NCI-H1092 (cell line): ENCODE measurements at regions not wholly inside any gene's neighbourhood (a gene's known extent, or its start where the extent isn't known, plus 50 kb on each side); places are given as distances from the start of the nearest gene placed in this dataset.
"Not testable (repeated sequence)": the region's sequence is repeated elsewhere in the genome, so short reads cannot be mapped to it uniquely, and the experiment has no call there.

Experiments used
- DNase-seq: peaks from one replicate; lab custom pipeline; 2025; lab: John Stamatoyannopoulos, UW

DNA sequence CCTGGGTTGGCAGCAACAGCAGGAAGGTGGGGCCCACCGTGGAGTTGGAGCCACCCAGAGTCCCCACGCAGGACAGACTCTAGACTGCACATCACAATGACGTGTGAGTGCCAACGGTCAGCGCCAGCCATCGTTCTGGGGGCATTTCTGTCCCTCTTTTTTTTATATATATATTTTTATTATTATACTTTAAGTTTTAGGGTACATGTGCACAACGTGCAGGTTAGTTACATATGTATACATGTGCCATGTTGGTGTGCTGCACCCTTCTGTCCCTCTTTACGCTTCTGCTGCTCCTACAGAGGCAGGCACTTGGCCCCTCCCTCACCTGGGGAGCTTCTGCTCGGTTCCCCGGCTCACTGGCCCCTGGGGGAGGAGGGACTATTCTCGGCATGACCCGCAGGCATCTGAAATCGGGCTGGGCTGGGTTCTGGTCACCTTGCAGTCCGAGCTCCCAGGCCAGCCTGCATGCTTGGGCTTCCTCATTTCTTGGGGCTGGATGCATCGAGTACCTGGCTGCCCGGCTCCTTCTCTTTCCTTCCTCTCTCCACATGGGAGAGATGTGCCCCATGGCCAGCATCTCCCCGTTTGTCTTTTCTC is 787.4 kb downstream of the TBC1D22A start:
- DNase-seq, result no peak

DNA sequence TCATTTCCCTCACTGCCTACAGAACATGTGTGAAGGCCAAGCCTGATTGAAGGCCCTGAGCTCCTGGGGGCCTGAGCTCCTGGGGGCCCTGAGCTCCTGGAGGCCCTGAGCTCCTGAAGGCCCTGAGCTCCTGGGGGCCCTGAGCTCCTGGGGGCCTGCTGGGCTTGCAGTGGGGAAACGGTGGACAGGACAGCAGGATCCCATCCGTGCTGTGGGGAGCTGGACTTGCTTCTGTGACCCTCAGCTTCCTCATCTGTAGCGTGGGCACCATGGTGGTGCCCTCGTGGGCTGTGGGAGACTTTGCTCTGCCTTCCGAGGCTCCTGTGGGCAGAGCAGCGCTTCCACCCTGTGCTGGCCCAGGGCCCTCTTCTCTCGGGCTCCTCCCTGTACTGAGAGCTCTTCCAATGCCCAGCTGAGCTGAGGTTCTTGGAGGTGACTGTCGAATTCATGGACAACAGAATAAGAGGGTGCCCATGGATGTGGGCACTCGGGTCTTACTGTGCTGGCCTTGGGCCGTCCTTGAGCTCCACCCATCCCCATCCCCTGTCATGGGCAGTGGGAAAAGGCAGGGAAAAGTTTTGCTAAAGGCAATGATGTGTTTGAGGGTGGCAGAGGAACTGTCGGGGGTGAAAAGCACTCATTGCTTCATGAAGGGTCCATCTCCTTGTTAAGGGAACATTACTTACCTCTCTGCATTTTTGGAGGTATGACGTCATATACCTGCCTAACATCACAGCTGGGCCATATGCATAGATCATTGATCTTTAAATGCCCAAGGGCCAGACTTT is 786.7 kb downstream of the TBC1D22A start:
- DNase-seq, result no peak

DNA sequence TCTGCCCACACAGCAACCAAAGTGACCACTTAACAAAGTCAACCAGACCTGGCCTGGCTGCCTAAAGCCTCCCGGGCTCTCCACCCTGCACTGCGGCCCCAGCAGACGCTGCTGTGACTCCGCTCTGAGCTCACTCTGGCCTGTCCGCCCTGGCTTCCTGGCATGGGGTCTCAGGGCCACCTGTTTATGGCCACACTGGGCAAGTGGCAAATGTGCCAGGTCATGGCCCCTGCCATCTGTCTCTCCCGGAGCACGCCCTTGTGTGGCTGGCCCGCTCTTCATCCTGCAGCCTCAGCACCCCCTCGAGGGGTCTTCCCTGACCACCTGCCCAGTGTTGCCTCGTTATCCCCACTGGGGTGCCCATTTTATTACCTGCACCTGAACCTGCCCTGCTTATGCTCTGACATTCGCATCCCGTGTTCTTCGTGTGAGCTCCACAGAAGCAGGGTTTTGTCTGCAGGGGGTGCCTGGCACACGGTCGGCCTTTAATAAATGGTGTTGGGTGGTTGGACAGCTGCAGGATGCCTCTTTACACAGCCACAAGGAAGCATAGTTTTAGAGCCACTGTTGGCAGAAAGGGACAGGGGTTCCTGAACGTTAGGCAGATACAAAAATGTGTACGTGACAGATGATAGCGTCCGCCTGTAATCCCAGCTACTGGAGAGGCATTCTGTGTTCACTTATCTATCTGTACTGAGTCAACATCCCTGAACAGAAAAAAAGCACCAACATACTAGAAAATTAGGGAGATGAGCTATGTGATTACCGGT is 785.6 kb downstream of the TBC1D22A start:
- no peak for DNase-seq

DNA sequence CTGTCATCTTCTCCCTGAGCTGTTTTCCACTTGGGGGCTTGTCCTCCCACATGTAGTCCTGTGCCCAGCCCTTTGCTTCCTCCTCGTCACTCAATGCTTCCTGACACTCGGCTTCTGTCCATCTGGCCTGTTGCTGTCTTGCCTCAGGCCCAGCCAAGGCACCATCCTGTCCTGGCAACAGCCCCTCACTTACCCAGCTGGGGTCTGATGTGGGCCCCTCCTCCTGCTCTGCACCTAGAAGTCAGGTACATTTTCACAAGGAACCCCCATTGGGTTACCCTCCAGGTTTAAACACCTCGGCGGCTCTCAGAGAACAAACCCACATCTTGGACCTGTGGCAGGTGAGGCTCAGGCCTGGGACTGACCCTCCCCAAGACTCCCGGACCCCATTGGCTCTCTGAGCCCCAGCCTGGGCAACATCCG is 784.8 kb downstream of the TBC1D22A start:
- no peak for DNase-seq

DNA sequence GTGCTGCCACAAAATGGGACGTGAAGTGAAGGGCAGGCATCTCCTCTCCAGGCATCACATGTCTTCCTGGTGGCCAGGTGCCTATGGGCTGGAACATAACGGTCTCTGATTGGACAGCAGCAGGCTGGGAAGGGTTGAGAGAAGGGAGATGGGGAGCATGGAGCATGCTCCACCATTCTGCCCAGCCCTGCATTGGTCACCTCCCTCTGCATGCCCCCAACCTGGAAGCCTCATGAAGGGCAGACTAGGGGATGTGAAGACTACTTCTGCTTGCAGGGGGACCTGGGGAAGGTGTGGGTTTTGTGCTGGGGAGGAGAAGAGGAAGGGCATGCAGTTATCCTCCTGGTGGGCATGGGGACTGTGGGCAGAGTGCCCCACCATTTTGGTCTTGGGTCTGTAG is 782.2 kb downstream of the TBC1D22A start:
- no peak for DNase-seq

DNA sequence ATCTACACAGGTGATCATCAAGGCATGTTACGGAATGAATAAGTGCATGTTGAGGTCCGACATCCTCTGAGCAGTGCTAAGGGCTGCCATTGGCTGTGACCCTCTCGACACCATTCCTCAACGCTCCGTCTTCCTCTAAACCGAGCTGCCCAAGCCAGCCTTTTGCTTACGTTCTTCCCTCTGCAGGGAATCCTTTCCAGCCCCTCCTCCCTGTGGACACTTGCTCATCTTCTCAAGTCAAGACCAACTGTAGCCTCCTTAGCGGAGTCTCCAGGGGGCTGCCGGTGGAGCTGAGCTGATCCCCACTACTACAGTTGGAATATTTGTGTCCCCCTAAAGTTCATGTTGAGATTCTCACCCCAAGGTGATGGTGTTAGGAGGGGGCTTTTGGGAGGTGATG is 781.0 kb downstream of the TBC1D22A start:
- no peak for DNase-seq

DNA sequence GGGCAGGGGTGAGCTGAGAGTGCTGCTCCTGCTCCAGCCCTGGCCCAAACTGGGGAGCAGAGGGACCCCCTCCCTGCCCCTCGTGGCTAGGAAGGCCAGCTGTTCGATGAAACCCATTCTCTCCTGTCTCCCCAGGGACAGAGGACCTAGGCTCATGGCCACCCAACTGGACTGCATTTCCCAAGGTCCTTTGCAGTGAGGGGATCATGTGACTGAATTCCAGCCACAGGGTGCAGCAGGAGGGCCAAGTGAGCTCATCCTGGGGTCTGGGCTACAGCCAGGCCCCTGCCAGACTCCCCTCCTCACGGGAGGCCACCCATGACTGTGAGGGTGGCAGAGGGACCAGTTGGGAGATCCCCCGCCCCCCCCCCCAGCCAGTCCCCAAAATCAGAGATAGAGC is 777.6 kb downstream of the TBC1D22A start:
- DNase-seq, result no peak

DNA sequence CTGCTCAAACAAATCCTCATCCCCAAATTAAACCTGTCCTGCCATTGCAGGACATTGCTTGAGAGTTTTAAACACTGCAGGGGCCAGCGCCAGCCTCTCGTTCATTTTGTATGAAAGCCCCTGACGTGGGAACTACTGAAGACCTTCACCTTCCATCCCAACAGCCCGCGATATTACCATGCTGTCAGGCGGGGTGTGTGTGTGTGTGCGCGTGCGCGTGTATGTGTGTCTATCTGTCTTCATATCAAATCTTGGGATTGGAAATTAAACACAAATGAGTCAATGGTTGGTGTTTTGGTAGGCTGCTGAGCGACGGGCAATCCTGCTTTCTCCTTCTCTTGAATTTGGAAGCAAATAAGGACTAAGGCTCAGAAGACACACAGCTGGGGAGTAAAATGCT is 776.9 kb downstream of the TBC1D22A start:
- DNase-seq, result no peak

DNA sequence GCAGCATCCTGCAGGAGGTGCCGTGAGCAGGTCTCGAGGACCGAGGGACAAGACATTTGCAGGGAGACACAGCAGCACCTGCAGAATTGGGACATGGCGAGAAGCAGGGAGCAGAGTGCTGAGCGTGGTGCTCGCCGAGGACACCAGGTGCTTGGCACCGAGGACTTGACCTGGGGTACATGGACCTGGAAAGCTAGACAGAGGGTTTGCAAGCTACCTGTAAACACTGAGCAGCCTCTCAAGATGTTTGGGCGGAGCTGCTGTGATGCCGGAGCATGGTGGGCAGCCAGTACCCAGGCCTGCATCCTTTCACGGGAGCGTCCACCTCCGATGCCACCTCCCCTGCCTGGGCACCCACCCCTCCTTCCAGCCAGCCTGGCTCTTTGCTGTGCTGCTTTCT is 773.2 kb downstream of the TBC1D22A start:
- no peak for DNase-seq

DNA sequence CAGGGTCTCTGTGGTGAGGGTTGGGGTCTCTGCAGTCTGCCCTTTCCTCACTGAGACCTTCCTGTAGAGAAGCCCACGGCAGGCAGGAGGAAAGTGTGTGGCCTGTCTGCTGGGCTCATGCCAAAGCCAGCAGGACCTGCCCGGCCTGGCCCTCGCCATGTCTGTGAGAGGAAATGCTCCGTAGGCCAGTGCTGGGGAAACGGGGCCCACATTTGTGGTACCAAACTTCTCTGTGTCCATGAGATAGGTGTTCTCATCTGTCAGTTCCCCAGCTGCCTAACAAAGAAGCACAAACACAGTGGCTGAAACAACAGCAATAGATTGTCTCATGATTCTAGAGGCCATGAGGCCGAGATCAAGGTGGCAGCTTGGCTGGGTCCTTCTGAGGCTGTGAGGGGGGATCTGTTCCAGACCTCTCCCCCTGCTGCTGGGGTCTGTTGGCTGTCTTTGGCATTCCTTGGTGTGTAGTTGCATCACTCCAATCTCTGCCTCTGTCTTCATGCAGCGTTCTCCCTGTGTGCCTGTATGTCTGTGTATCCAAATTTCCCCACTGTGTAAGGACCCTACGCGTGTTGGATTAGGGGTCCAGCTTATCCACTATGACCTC is 772.5 kb downstream of the TBC1D22A start:
- DNase-seq, result no peak

DNA sequence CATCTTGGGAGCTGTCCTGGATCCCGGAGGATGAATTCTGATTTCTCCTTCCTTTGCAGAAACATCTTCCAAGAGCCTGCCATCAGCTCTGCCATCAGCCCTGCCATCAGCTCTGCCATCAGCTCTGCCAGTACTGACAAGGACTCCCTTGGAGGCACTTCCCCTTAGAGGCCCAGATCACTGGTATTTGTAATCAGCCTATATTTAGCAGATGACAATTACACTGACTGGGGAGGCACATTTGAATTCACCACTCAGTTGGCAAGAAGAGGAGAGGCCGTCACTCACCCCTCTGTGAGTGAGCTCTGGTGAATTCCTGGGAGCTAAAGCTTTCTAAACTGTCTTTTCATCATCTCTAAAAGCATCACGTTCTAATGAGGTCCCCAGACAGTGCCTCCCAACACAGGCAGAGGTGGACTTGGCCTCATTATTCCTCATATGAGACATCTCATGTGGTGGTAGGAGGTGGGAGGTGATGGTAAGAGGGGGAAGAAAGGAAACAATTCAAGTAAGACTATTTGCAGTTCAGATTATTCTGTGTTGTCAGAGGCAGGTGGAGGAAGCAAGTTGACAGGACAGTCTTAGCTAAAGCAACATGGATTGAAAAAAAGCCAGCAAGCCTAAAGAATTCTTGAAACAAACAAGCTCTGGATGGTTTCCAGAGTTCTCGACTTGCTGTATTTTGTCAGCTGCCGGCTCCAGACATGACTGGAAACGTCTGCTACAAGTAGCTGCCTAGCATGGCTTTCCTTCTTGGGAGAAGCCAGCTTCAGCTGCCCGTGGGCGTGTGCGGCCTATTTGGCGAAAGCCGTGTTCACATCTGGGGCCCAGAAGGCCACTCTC is 771.7 kb downstream of the TBC1D22A start:
- DNase-seq, result no peak

DNA sequence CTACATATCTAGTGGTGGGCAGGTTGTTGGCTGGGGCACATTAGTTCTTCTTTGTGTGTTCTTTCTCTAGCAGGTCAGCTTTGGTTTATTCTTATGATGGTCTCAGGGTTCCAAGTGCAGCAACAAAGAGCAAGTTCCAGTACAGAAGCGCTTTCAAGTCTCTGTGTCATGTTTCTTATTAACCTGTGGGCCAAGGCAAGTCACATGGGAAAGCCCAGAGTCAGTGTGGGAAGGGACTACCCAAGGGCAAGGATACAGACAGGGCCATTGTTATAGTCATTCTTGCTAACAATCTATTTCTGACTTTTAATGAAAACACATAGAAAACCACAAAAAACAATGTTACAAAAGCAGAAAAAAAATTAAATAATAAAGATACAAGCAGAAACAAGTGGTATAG is 754.6 kb downstream of the TBC1D22A start:
- no peak for DNase-seq

DNA sequence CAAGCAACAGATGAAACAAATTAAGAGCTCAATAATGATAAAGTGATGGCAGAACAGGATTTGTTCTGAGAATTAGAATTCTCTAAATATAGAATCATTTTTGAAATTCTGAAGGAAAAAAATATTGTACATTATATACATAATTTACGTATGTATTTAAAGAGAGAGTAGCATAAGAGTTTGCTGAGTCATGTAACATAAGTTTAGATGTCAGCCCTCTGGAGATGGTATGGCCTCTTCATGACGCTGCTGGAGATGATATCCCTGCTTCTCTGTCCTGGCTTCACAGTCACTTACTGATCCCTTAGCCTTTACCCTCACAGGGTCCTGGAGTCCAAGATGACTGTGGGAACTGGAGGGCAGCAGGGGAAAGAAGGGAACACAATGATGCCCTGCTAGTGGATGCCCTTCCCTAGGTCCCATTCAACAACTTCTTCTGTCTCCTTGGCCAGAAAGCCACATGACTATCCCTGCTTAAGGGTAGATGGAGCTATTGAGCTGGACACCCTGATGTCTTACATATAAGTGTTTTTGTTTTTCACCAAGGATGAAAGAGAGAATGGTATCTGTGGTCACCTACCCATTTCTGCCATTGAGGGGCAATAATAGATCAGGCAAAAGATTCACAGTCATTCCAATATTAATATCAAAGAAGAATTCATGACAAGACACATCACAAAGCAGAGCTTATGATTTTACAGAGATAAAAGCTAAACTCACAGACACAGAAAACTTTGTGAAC is 753.1 kb downstream of the TBC1D22A start:
- DNase-seq, result no peak

DNA sequence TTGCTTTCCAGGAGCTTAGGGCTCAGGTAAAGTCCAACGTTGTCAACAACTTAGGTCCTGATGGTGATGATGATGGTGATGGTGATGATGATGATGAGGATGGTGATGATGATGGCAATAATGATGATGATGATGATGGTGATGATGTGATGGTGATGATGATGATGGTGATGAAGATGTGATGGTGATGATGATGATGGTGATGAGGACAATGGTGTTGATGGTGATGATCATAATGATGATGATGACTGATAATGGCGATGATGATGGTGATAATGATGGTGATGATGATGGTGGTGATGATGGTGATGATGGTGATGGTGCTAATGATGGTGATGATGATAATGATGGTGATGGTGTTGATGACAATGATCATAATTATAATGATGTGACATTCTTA is 750.2 kb downstream of the TBC1D22A start:
- no peak for DNase-seq

DNA sequence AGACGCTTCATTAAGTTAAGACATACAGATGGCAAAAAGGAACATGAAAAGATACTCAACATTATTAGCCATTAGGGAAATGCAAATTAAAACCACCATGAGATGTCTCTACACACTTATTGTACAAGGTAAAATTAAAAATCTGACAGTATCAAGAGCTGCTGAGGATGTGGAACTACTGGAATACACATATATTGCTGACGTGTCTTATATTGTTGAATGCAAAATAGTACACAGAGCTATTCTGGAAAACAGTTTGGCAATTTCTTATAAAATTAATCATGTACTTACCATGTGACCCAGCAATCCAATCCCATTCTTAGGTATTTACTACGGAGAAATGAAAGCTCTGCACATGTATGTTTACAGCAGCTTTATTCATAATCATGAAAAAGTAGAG is 742.5 kb downstream of the TBC1D22A start:
- DNase-seq, result no peak

DNA sequence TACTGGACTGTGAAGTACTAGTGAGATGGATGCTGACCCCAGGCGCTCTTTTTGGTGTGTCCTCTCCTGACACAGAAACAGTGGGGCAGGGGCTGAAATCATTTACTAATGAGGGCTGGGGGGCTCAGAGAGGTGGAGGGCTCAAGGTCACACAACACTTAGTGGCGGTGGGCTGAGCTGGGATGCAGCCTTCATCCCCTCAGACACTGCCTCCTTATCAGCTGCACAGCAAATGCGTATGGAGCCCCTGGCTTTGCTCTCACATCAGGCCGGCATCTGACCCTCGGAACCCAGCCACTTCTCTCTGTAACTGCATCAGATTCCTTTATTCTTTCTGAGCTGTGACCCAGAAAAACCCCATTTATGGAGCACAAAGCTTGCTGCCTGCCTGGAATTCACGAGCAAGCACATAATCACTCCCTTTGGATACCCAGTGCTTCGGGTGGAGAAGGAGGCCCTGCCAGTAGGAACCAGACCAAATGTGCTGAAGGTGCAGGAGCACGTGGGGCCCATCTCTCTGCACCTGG is 736.6 kb downstream of the TBC1D22A start:
- DNase-seq, result no peak

DNA sequence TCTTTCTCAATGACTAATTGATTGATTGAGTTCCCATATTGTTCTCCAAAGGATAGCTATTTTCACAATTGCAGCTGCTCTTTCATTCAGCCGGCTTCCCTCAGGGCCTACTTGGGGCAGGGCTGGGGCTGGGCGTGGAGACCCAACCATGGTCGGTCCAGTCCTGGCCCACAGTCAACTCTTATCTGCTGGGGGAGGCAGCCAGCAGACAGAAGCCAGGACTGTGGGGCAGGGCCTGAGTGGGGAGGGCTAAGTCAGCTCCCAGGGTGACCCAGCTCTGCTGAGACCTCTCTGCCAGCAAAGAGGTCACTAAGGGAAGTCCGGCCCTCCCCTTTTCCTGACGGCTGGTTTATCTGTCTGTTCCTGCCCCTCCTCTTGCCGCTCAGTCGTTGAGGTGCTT is 735.2 kb downstream of the TBC1D22A start:
- no peak for DNase-seq

DNA sequence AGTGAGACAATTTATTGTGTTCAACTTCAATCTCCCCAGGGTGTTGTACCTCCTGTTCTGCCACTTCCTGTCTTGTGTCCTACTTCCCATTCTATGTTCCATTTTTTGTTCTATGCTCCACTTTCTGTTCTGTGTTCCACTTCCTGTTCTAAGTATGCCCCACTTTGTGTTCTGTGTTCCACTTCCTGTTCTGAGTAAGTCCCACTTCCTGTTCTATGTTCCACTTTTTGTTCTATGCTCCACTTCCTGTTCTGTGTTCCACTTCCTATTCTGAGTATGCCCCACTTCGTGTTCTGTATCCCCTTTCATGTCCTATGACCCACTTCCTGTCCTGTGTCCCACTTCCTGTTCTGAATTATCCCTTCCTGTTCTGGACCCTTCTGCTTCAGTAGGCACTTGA is 732.7 kb downstream of the TBC1D22A start:
- DNase-seq, result no peak

DNA sequence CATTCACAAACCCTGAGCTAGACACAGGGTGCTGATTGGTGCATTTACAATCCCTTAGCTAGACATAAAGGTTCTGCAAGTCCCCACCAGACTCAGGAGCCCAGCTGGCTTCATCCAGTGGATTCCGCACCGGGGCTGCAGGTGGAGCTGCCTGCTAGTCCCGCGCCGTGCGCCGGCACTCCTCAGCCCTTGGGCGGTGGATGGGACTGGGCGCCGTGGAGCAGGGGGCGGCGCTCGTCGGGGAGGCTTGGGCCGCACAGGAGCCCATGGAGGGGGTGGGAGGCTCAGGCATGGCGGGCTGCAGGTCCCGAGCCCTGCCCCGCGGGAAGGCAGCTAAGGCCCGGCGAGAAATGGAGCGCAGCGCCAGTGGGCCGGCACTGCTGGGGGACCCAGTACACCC is 725.7 kb downstream of the TBC1D22A start:
- not testable (repeated sequence) for DNase-seq

DNA sequence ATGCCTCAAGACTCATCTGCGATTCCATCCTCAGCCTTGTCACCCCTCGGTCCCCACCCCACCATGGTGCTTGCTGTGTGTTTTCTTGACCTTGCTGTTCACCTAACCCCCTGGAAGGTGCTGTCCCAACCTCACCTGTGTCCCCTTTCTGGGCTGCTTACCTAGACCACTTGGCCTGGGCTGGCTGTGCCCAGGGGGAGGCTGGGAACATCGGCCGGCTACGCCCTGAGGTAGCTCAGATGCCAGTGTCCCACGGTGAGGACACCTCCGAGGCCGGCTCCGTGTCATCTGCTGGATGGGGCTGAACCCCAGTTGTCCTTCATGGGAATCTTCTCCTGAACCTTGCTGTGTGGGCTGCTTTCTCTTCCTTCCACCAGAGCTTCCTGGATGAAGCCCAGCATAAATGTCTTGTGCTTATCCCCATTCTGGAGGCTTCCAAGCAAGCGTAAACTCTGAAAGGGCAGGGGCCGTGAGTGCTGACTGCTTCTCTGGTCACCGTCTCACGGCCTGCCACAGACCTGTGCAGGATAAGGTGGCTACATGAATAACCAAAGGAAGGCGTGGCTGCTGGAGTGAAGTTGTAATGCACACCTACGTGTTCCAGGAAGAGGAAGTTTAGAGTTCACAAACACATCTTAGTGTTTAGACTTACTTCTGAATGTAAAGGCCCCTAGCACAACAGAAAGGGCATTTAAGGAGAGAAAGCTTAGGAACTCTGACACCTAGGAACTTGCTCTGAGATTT is 724.3 kb downstream of the TBC1D22A start:
- no peak for DNase-seq
